Left lung (tissue), 4 donors: ENCODE measurements at regions not wholly inside any gene's neighbourhood (a gene's known extent, or its start where the extent isn't known, plus 50 kb on each side); places are given as distances from the start of the nearest gene placed in this dataset.

ENCODE experiments used
- ATAC-seq: fragments of 200-7000 bp; cut with Tn5 transposase; one replicate; pipeline ENCODE4 v1.9.1; 2020; ENCODE audit warnings: moderate library complexity
- DNase-seq, 4 donors: peaks; one replicate each; pipeline ENCODE4 v3.0.0-alpha.2; 2013 to 2020
- H3K27ac ChIP-seq, 2 donors: fragments of 200-600 bp; sonication (generic) in 1 of 2; one replicate each; pipeline versions ENCODE4 v1.5.0 to v1.8.0; 2020 to 2021
- H3K27me3 ChIP-seq, 2 donors: fragments of 200-600 bp; sonication (generic) in 1 of 2; one replicate each; pipeline versions ENCODE4 v1.5.0 to v1.8.0; 2020 to 2021
- H3K36me3 ChIP-seq, 2 donors: fragments of 200-600 bp; sonication (generic) in 1 of 2; one replicate each; pipeline versions ENCODE4 v1.5.0 to v1.8.0; 2020 to 2021
- H3K4me1 ChIP-seq, 2 donors: fragments of 200-600 bp; one replicate each; pipeline ENCODE4 v1.8.0; 2021
- H3K4me3 ChIP-seq, 2 donors: fragments of 200-600 bp; sonication (generic) in 1 of 2; one replicate each; pipeline versions ENCODE4 v1.5.0 to v1.8.0; 2020 to 2021; ENCODE audit warnings: mild to moderate bottlenecking in 1 of 2
- H3K9me3 ChIP-seq, 2 donors: fragments of 200-600 bp; sonication (generic) in 1 of 2; one replicate each; pipeline versions ENCODE4 v1.5.0 to v1.8.0; 2020 to 2021
- intact Hi-C, 2 donors: fragments of 100-400 bp; cut with DNase I; formaldehyde crosslinking; loops; one replicate each; pipeline versions ENCODE4 v1.11.2 to v1.14.2; 2022
- TF ChIP-seq, protein P1 (sequence below), 2 donors: fragments of 200-600 bp; sonication (generic) in 1 of 2; IDR thresholded peaks; one replicate each; pipeline versions ENCODE4 v1.5.0 to v1.8.0; 2021; ENCODE audit warnings: antibody characterized with exemption in 2 of 2
- donor health status: DM: no; HTN: yes; CAD: no.
- donor health status: DM: no; HTN: no; CAD: no.

DNA sequence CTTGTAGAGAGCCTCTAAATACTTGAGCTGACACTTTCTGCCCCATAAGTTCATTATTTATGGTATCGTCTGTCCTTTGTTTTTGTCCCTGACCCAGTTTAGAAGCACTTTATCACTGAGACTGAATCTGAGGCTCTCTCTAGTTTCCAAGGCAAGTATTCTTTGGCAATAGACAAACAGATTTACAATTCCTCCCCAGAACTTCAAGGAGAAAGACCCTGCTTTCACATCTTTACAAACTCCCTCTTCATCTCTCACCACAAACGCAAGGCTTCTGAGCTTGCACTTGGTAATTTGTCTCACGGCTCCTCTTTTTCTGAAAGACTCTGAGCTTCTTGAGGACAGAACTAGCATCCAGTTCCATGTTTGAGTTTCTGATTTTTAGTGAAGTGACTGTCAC lies 49.8 kb upstream of the PARP11 start:
- ATAC-seq: no peak
- intact Hi-C loops: no loop called here
- Histone ChIP-seq H3K9me3 (no peaks in the 10 kb centered on the region), H3K4me3 (no peak overlapping the region), H3K27me3 (peaks cover 5 to 43% of the 10 kb centered on the region in 2 donors), H3K27ac (no peak overlapping the region), H3K4me1 (no peaks in the 10 kb centered on the region), H3K36me3 (no peaks in the 10 kb centered on the region)
- no peak for DNase-seq
- TF ChIP-seq, protein P1, sequence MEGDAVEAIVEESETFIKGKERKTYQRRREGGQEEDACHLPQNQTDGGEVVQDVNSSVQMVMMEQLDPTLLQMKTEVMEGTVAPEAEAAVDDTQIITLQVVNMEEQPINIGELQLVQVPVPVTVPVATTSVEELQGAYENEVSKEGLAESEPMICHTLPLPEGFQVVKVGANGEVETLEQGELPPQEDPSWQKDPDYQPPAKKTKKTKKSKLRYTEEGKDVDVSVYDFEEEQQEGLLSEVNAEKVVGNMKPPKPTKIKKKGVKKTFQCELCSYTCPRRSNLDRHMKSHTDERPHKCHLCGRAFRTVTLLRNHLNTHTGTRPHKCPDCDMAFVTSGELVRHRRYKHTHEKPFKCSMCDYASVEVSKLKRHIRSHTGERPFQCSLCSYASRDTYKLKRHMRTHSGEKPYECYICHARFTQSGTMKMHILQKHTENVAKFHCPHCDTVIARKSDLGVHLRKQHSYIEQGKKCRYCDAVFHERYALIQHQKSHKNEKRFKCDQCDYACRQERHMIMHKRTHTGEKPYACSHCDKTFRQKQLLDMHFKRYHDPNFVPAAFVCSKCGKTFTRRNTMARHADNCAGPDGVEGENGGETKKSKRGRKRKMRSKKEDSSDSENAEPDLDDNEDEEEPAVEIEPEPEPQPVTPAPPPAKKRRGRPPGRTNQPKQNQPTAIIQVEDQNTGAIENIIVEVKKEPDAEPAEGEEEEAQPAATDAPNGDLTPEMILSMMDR (IDR thresholded peaks at IDR 0.05): no peak
